ENCODE measurements at regions not wholly inside any gene's neighbourhood (a gene's known extent, or its start where the extent isn't known, plus 50 kb on each side); places are given as distances from the start of the nearest gene placed in this dataset.

DNA sequence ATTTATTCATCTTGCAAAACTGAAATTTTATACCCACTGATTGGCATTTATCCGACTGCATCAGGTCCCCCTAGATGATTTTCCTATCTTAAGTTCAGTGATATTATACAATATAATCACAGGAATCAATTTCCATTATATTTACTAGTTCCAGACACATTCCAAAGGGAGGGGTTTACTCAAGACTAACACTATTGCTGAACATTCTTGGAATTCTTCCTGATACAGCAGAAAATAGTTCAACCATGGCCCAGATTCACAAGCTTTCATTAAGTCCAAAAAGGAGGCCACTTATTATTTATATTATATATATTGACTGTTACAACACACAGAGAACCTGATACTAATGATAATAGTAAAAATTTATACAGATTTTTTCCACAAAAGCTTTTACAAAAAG, 2353.6 kb downstream of the PCDH7 start:
- TF ChIP-seq CTCF (IDR thresholded peaks at IDR 0.05): no peak
- TF ChIP-seq POLR2AphosphoS5 (IDR thresholded peaks at IDR 0.05; ENCODE audit: low read depth, low read length): no peak
- no peak for TF ChIP-seq SIN3A (IDR thresholded peaks at IDR 0.05; ENCODE audit: borderline replicate concordance, insufficient read depth, low read depth, low read length)
- no peak for TF ChIP-seq TCF7L2 (IDR thresholded peaks at IDR 0.05; ENCODE audit: low read depth, low read length)

All from Panc1 (cell line).